Thymus (tissue), 11 donors: ENCODE measurements at regions not wholly inside any gene's neighbourhood (a gene's known extent, or its start where the extent isn't known, plus 50 kb on each side); places are given as distances from the start of the nearest gene placed in this dataset.

Source experiments
- DNase-seq, 9 donors: peaks; one replicate each; pipeline ENCODE4 v3.0.0-alpha.2; 2013; ENCODE audit warnings: low spot score in 9 of 9, low read depth in 6 of 9, missing footprints in 1 of 9
- H3K27ac ChIP-seq, 2 donors: one replicate each; pipeline ENCODE4 v1.5.1; 2013; ENCODE audit warnings: control low read depth in 1 of 2, low read depth in 1 of 2, low read length in 1 of 2, mild to moderate bottlenecking in 1 of 2, moderate library complexity in 1 of 2
- H3K27me3 ChIP-seq, 2 donors: one replicate each; pipeline ENCODE4 v1.5.1; 2013; ENCODE audit warnings: low read length in 1 of 2; ENCODE audit not compliant: control insufficient read depth in 2 of 2, insufficient read depth in 1 of 2
- H3K36me3 ChIP-seq, 2 donors: one replicate each; pipeline ENCODE4 v1.5.1; 2013; ENCODE audit warnings: low read length in 1 of 2, mild to moderate bottlenecking in 1 of 2, moderate library complexity in 1 of 2; ENCODE audit not compliant: control insufficient read depth in 2 of 2, insufficient read depth in 2 of 2
- H3K4me1 ChIP-seq, 2 donors: one replicate each; pipeline ENCODE4 v1.5.1; 2013; ENCODE audit warnings: low read length in 2 of 2; ENCODE audit not compliant: control insufficient read depth in 2 of 2, insufficient read depth in 2 of 2
- H3K4me3 ChIP-seq, 2 donors: one replicate each; pipeline ENCODE4 v1.5.1; 2013; ENCODE audit warnings: low read length in 2 of 2, control low read depth in 1 of 2, mild to moderate bottlenecking in 1 of 2
- H3K9me3 ChIP-seq, 2 donors: one replicate each; pipeline ENCODE4 v1.5.1; 2013; ENCODE audit warnings: low read length in 1 of 2, mild to moderate bottlenecking in 1 of 2; ENCODE audit not compliant: control insufficient read depth in 2 of 2, insufficient read depth in 1 of 2
- WGBS: extraction: QIAGEN DNeasy Blood & Tissue Kit; methylation state at CpG from one replicate; pipeline ENCODE4 v1.1.7; 2013; 5-methylcytosine and 5-hydroxymethylcytosine counted together
- donor health status: healthy.

DNA sequence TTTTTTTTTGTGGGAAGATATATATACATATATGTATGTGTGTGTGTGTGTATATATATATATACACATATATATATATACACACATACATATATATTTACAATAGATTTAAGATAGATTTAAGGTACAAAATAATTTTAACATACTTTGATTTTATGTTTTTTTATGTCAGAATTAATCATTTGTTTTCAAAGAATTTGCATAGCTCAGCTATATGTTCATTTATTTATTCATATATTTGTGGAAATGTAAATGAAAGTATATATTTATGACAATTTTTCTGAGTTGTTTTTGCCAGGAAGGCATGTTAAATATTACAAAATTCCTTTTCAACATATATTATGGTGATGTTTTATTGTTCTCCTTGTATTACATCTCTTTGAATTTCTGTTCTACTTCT is 887.4 kb upstream of the NOVA1 start:
- Histone ChIP-seq H3K36me3 (no peaks in the 10 kb centered on the region), H3K4me1 (no peaks in the 10 kb centered on the region), H3K4me3 (no peak overlapping the region), H3K9me3 (no peaks in the 10 kb centered on the region), H3K27ac (no peak overlapping the region), H3K27me3 (no peaks in the 10 kb centered on the region)
- no peak for DNase-seq

- no peaks in the 10 kb centered on the region for H3K27me3 ChIP-seq
- H3K9me3 ChIP-seq = peaks cover 0 to 11% of the 10 kb centered on the region in 2 donors
- H3K4me3 ChIP-seq = no peak overlapping the region
- H3K36me3 ChIP-seq = no peaks in the 10 kb centered on the region
- no peak for DNase-seq
- 83% methylated on average over 1 of the region's 1 CpG for WGBS
- H3K4me1 ChIP-seq = no peaks in the 10 kb centered on the region
- H3K27ac ChIP-seq = no peak overlapping the region
Measured at GRCh38 chr14:27506272-27506671, 908.4 kb upstream of the NOVA1 start.

GRCh38 chr14:27528328-27528727 is 930.5 kb upstream of the NOVA1 start:
- 31% methylated on average over 1 of the region's 1 CpG for WGBS
- no peak overlapping the region for H3K4me3 ChIP-seq

GRCh38 chr14:27536748-27537147 is 938.9 kb upstream of the NOVA1 start:
- no peaks in the 10 kb centered on the region for H3K27me3 ChIP-seq
- H3K36me3 ChIP-seq = no peaks in the 10 kb centered on the region
- no peak overlapping the region for H3K4me3 ChIP-seq
- no peaks in the 10 kb centered on the region for H3K4me1 ChIP-seq
- no peaks in the 10 kb centered on the region for H3K9me3 ChIP-seq
- no peak overlapping the region for H3K27ac ChIP-seq
- no peak for DNase-seq
- WGBS = 90% methylated on average over 3 of the region's 3 CpGs

More at GRCh38 chr14:27528328-27528727, 930.5 kb upstream of the NOVA1 start:
- Histone ChIP-seq H3K27me3 (no peaks in the 10 kb centered on the region), H3K36me3 (no peaks in the 10 kb centered on the region), H3K4me1 (no peaks in the 10 kb centered on the region), H3K9me3 (no peaks in the 10 kb centered on the region), H3K27ac (no peak overlapping the region)
- DNase-seq = peak in 1 of 9 donors; percentile 0

DNA sequence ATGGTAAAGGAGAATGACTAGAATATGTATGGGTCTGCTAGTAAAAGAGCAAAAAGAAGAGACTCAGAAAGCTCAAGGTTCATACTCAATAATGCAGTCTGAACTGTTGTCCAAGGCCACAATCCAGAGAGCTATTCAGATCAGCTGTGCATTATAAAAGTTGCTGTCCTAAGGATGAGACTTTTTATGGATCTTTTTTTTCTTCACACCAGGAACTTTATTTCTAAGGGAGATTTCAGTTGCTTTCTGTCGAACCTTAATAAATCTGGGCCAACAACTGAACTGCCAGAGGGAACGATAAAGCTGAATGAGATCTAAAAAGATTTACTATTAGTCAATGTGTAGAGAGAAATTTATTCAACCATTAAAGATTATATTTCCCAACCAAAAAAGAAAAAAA is 948.3 kb upstream of the NOVA1 start:
- no peak overlapping the region for H3K27ac ChIP-seq
- H3K9me3 ChIP-seq = no peaks in the 10 kb centered on the region
- H3K27me3 ChIP-seq = no peaks in the 10 kb centered on the region
- no peaks in the 10 kb centered on the region for H3K4me1 ChIP-seq
- WGBS = 92% methylated on average over 2 of the region's 2 CpGs
- H3K4me3 ChIP-seq = no peak overlapping the region
- DNase-seq = no peak
- H3K36me3 ChIP-seq = no peaks in the 10 kb centered on the region

DNA sequence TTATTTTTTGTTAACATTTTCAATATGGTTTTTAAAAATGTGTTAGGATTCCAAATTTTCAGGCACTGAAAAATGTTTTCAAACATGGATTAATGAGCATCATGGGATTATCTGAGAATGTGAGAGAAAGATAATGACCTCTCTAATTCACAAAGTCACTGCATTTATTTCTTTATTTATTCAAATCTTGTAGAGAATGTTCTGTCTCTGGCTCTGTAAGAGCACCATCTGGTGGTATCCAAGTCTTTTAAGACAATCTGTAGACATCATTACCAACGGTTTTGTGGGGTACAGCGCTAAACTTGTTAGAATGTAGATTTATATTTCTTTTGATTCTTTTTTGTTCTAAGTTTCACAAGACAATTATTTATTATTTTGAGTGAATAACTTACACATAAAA is 956.0 kb upstream of the NOVA1 start:
- Histone ChIP-seq H3K36me3 (no peaks in the 10 kb centered on the region), H3K9me3 (no peaks in the 10 kb centered on the region), H3K27me3 (no peaks in the 10 kb centered on the region), H3K4me1 (no peaks in the 10 kb centered on the region), H3K4me3 (no peak overlapping the region), H3K27ac (no peak overlapping the region)
- DNase-seq = no peak
- WGBS = 70% methylated on average over 2 of the region's 2 CpGs

DNA sequence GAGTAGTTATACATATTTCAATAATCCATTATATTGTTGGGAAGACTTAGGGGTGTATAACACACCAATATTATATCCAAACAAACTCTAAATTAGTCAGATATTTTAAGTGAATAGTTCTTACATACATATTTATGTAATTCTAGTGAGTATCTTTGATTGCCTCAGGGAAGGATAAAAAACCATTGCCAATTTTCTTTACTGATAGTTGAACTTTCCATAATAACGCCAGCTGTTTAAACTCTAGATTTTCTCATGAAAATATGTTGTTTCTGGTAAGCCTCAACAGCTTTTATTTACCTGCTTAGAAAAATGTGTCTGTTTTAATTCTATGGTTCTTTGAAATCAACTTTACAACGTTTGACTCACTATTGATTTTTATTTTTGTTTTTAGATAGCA is 959.6 kb upstream of the NOVA1 start:
- no peak for DNase-seq
- H3K27me3 ChIP-seq = no peaks in the 10 kb centered on the region
- no peak overlapping the region for H3K27ac ChIP-seq
- WGBS = 81% methylated on average over 2 of the region's 2 CpGs
- no peaks in the 10 kb centered on the region for H3K9me3 ChIP-seq
- H3K4me3 ChIP-seq = no peak overlapping the region
- H3K4me1 ChIP-seq = no peaks in the 10 kb centered on the region
- no peaks in the 10 kb centered on the region for H3K36me3 ChIP-seq

DNA sequence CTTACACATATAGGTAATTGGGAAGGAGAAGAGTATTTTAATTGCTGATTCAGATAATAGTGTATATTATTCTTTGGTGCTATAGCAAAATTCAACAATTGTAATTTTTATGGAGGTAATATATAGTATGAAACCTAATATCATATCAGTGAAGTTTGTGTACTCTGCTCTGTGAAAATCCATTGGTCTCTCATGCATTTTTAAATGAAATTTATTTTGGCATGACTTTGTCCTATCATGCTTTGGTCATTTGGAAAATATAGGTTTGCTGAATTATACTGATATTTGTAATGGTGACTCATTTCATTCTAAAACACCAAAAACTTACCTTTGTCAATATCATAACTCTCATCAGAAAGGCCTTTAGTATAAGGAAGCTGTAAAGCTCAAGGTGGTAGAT is 962.0 kb upstream of the NOVA1 start:
- no peak overlapping the region for H3K27ac ChIP-seq
- H3K4me1 ChIP-seq = no peaks in the 10 kb centered on the region
- H3K36me3 ChIP-seq = no peaks in the 10 kb centered on the region
- H3K4me3 ChIP-seq = no peak overlapping the region
- no peak for DNase-seq
- no peaks in the 10 kb centered on the region for H3K27me3 ChIP-seq
- no peaks in the 10 kb centered on the region for H3K9me3 ChIP-seq

DNA sequence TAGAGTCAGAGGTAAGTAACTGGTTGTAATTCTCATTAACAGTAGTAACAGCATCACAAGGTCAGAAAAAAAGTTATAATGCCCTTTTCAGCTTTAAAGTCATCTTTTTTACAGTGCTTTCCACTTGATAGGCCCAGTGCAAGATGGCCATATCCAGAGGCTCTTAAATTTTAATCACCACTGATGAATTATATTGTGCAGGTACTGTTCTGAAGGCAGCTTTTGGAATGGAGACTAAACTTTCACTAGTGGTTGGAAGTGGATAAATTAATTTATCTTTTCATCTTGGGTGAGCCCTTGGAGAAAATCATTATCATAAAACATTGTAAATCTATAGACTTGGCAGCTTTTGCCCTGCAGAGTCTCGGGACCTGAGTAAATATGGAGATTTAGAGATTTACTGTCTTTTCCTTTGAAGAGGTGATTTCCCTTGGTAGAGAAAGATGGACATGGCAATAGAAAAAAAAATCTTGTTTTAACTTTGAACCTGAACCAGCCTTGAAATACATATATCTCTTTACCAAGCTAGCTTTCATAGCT is 969.1 kb upstream of the NOVA1 start:
- H3K36me3 ChIP-seq = no peaks in the 10 kb centered on the region
- no peak for DNase-seq
- H3K27ac ChIP-seq = no peak overlapping the region
- 79% methylated on average over 1 of the region's 1 CpG for WGBS
- no peaks in the 10 kb centered on the region for H3K9me3 ChIP-seq
- H3K27me3 ChIP-seq = no peaks in the 10 kb centered on the region
- H3K4me3 ChIP-seq = no peak overlapping the region
- H3K4me1 ChIP-seq = no peaks in the 10 kb centered on the region

- no peak overlapping the region for H3K27ac ChIP-seq
- H3K27me3 ChIP-seq = no peaks in the 10 kb centered on the region
- H3K4me1 ChIP-seq = no peaks in the 10 kb centered on the region
- WGBS = 97% methylated on average over 2 of the region's 2 CpGs
- no peak for DNase-seq
- no peaks in the 10 kb centered on the region for H3K36me3 ChIP-seq
- H3K4me3 ChIP-seq = no peak overlapping the region
- peaks cover 0 to 13% of the 10 kb centered on the region in 2 donors for H3K9me3 ChIP-seq
Measured at GRCh38 chr14:27573018-27573417, 975.2 kb upstream of the NOVA1 start.
